IPS-18a (cell line): ENCODE measurements at regions not wholly inside any gene's neighbourhood (a gene's known extent, or its start where the extent isn't known, plus 50 kb on each side); places are given as distances from the start of the nearest gene placed in this dataset.
"Not testable (repeated sequence)": the region's sequence is repeated elsewhere in the genome, so short reads cannot be mapped to it uniquely, and the experiment has no call there.

Experiments used
- H3K27ac ChIP-seq: one replicate; pipeline ENCODE4 v1.5.1; 2013; ENCODE audit warnings: low read length
- H3K27me3 ChIP-seq: one replicate; pipeline ENCODE4 v1.6.1; 2013; ENCODE audit warnings: mild to moderate bottlenecking, low read length; ENCODE audit not compliant: control insufficient read depth, insufficient read depth
- H3K36me3 ChIP-seq: one replicate; pipeline ENCODE4 v1.6.1; 2013; ENCODE audit warnings: low read depth, low read length; ENCODE audit not compliant: control insufficient read depth
- H3K4me1 ChIP-seq: one replicate; pipeline ENCODE4 v1.6.1; 2013; ENCODE audit warnings: low read depth, low read length; ENCODE audit not compliant: control insufficient read depth
- H3K4me3 ChIP-seq: one replicate; pipeline ENCODE4 v1.5.1; 2013; ENCODE audit warnings: low read length
- H3K9ac ChIP-seq: one replicate; pipeline ENCODE4 v1.6.1; 2013; ENCODE audit warnings: mild to moderate bottlenecking, low read length, moderate library complexity
- H3K9me3 ChIP-seq: one replicate; pipeline ENCODE4 v1.6.1; 2013; ENCODE audit warnings: low read depth, low read length; ENCODE audit not compliant: control insufficient read depth

- H3K4me1 ChIP-seq = no peaks in the 10 kb centered on the region
- no peak overlapping the region for H3K27ac ChIP-seq
- no peak overlapping the region for H3K9ac ChIP-seq
Observed at GRCh38 chr14:82003426-82003825, 469.8 kb upstream of the SEL1L start.

DNA sequence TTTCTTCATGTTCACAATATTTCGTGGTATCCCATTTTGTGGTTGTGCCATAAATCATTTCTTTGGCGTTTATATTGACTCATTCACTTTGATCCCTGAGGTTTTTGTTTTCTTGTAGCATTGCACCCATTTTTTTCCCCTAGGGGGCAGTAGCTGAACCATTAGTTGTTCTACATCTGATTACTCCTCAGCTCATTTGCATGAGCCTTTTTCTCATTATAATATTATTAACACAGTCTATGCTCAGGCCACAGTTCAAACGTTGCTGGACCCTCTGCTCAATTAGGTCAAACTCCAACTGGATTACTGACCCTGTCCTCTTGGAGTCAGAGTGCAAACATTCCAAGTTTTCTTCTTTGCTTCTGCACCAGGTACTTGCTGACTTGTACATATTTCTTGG, 475.4 kb upstream of the SEL1L start:
- H3K9me3 ChIP-seq = no peaks in the 10 kb centered on the region

More at GRCh38 chr14:82003426-82003825, 469.8 kb upstream of the SEL1L start:
- Histone ChIP-seq H3K4me3 (no peak overlapping the region), H3K9me3 (no peaks in the 10 kb centered on the region), H3K27me3 (no peaks in the 10 kb centered on the region), H3K36me3 (no peaks in the 10 kb centered on the region)

GRCh38 chr14:82009993-82010392, 476.3 kb upstream of the SEL1L start:
- Histone ChIP-seq H3K9ac (no peak overlapping the region), H3K36me3 (no peaks in the 10 kb centered on the region), H3K27ac (no peak overlapping the region), H3K4me3 (no peak overlapping the region), H3K27me3 (no peaks in the 10 kb centered on the region), H3K9me3 (no peaks in the 10 kb centered on the region), H3K4me1 (no peaks in the 10 kb centered on the region)

More for the DNA sequence above, 475.4 kb upstream of the SEL1L start:
- Histone ChIP-seq H3K9ac (no peak overlapping the region), H3K4me3 (no peak overlapping the region), H3K27ac (no peak overlapping the region), H3K36me3 (no peaks in the 10 kb centered on the region), H3K4me1 (no peaks in the 10 kb centered on the region), H3K27me3 (no peaks in the 10 kb centered on the region)

DNA sequence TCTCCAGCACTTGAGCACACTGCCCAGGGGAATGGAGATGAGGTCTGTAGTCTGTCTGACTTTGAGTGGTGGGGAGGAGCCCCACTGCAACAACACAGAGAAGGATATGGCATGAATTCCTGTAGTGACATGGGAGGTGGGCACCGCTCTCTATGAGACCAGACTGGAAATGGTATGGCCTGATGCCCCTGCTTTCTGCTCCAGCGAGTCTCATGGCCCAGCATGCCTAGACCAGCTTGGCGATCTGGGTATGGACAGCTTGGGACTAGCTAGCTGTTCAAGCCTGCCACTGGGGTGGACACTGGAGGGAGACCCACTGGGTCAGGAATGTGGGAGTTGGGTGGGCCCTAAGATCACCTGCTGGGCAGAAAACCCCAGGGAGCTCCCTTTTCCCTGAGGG, 477.8 kb upstream of the SEL1L start:
- no peak overlapping the region for H3K9ac ChIP-seq
- no peaks in the 10 kb centered on the region for H3K4me1 ChIP-seq
- no peak overlapping the region for H3K4me3 ChIP-seq
- H3K36me3 ChIP-seq = no peaks in the 10 kb centered on the region
- no peak overlapping the region for H3K27ac ChIP-seq
- no peaks in the 10 kb centered on the region for H3K9me3 ChIP-seq
- H3K27me3 ChIP-seq = no peaks in the 10 kb centered on the region

- Histone ChIP-seq H3K36me3 (no peaks in the 10 kb centered on the region), H3K27ac (no peak overlapping the region), H3K9me3 (no peaks in the 10 kb centered on the region), H3K4me3 (no peak overlapping the region), H3K27me3 (no peaks in the 10 kb centered on the region), H3K9ac (no peak overlapping the region), H3K4me1 (no peaks in the 10 kb centered on the region)
Observed at GRCh38 chr14:82029038-82029437, 495.4 kb upstream of the SEL1L start.

DNA sequence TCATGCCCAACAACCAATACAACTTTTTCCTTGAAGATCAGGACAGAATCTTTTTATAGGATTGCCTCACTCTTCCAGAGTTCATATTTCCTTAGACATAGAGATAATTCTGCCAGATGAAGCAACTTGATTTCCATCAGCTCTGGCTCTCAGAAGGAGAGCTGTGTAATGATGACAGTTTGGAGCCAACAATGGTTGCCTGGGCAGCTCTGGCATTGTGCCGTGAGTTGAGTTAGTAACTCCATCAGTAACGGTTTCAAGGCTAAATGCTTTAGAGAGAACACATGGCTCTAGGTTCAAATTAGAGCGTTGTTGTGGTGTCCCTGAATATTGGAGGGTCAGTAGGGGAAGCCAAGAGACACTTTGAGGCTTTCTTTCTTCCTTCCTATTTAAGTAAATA, 501.7 kb upstream of the SEL1L start:
- Histone ChIP-seq H3K36me3 (no peaks in the 10 kb centered on the region), H3K4me3 (no peak overlapping the region), H3K4me1 (no peaks in the 10 kb centered on the region), H3K27ac (no peak overlapping the region), H3K27me3 (no peaks in the 10 kb centered on the region), H3K9me3 (no peaks in the 10 kb centered on the region), H3K9ac (no peak overlapping the region)

GRCh38 chr14:82038066-82038465, 504.4 kb upstream of the SEL1L start:
- H3K36me3 ChIP-seq, H3K27me3 ChIP-seq, H3K4me3 ChIP-seq, H3K9me3 ChIP-seq, H3K9ac ChIP-seq, H3K4me1 ChIP-seq, H3K27ac ChIP-seq: not testable (repeated sequence)

DNA sequence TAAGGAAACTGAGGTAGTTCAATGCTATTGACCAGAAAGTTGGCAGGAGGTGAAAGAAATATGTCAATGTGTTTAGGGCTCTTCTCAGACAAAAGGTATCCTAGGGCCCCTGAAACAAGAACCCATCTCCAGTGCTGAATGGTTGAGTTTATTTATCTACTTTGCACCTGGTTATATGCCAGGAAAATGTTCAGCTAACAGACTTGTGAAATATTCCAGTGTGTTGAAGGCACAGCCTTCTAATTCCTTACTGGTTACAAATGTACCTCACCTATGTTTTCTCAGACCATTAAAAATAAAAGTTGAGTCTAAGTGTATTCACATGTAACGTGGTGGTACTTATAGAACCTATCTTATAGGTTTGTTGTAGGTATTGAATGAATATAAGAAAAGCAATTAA, 511.7 kb upstream of the SEL1L start:
- Histone ChIP-seq H3K4me3 (no peak overlapping the region), H3K4me1 (no peaks in the 10 kb centered on the region)

GRCh38 chr14:82046512-82047226, 513.0 kb upstream of the SEL1L start:
- H3K27ac ChIP-seq = no peak overlapping the region
- no peak overlapping the region for H3K9ac ChIP-seq
- no peaks in the 10 kb centered on the region for H3K27me3 ChIP-seq
- H3K4me3 ChIP-seq = no peak overlapping the region
- no peaks in the 10 kb centered on the region for H3K9me3 ChIP-seq
- no peaks in the 10 kb centered on the region for H3K36me3 ChIP-seq
- no peaks in the 10 kb centered on the region for H3K4me1 ChIP-seq

More for the DNA sequence above, 511.7 kb upstream of the SEL1L start:
- H3K36me3 ChIP-seq = no peaks in the 10 kb centered on the region
- no peak overlapping the region for H3K27ac ChIP-seq
- no peak overlapping the region for H3K9ac ChIP-seq
- H3K9me3 ChIP-seq = no peaks in the 10 kb centered on the region
- no peaks in the 10 kb centered on the region for H3K27me3 ChIP-seq

DNA sequence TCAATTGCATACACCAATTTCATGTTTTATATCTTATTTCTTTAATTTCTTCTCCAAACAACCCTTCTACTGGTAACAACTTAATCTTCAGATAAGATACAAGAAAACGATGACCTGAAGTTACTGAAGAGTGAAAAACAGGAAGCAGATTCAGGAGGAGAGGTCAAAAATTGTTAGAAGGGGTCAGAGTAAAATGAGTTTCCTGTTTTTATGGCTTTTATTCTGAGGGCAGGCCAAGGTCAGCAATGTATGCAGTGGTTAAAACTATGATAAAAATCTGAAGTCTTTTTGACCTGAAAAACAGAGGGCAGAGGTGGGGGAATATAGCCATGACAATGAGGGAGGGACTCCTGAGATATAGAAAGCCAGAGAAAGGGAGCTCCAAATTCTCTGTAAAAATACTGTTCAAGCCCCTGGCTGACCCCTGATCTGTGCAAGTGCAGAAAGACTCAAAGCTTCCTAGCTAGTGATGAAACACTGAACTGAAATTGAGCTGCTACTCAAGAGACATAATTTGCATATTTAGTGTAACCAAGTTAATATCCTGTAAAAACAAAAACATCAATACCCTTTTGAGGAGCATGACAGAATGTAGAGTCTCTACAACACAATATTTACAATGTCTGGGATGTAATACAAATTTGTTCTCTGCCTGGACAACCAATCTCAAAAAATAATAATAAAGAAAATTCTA, 514.3 kb upstream of the SEL1L start:
- H3K4me1 ChIP-seq = no peaks in the 10 kb centered on the region
- no peaks in the 10 kb centered on the region for H3K9me3 ChIP-seq
- no peak overlapping the region for H3K27ac ChIP-seq

DNA sequence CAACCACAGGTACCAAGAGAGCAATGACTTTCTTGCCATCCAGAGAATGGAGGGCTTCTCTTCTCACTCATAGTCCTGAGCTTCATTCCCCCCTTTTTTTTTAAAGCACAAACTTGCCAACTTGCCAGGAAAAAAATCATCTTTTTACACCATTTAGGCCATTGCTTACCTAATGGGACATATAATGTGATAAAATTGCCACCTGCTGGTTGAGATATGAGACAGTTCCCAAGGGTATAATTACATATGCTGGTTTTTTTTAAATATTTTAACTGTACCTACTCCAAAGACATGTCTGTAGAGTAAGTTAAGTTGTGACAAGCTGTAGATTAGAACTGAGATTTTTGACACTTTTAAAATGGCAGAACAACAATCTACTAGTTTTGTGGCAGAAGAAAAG, 519.1 kb upstream of the SEL1L start:
- H3K27ac ChIP-seq = no peak overlapping the region
- H3K4me1 ChIP-seq = no peaks in the 10 kb centered on the region
- H3K9ac ChIP-seq = no peak overlapping the region
- H3K9me3 ChIP-seq = no peaks in the 10 kb centered on the region
- no peaks in the 10 kb centered on the region for H3K36me3 ChIP-seq
- no peaks in the 10 kb centered on the region for H3K27me3 ChIP-seq
- H3K4me3 ChIP-seq = no peak overlapping the region

More for the DNA sequence above, 514.3 kb upstream of the SEL1L start:
- Histone ChIP-seq H3K27me3 (no peaks in the 10 kb centered on the region), H3K36me3 (no peaks in the 10 kb centered on the region), H3K4me3 (no peak overlapping the region), H3K9ac (no peak overlapping the region)
